ENCODE measurements at regions not wholly inside any gene's neighbourhood (a gene's known extent, or its start where the extent isn't known, plus 50 kb on each side); places are given as distances from the start of the nearest gene placed in this dataset.

- TF ChIP-seq CTCF (IDR thresholded peaks at IDR 0.05 in 2 of 3, conservative IDR thresholded peaks at IDR 0.05 in 1 of 3; ENCODE audit: insufficient read depth in 2 of 3, low read depth in 1 of 3, low read length in 3 of 3) (no peak), BRD4 (IDR thresholded peaks at IDR 0.05) (no peak), PATZ1 (CRISPR knock-in tag; IDR thresholded peaks at IDR 0.05; ENCODE audit: borderline replicate concordance) (no peak), SRSF3 (IDR thresholded peaks at IDR 0.05; ENCODE audit: insufficient read depth, low read length) (no peak), SREBF1 (IDR thresholded peaks at IDR 0.05; ENCODE audit: borderline replicate concordance, low read depth, low read length) (no peak), POLR2AphosphoS5 (IDR thresholded peaks at IDR 0.05; ENCODE audit: control insufficient read depth, insufficient read depth, low read depth, low read length) (no peak), NCOA6 (IDR thresholded peaks at IDR 0.05) (no peak), TCF7 (IDR thresholded peaks at IDR 0.05; ENCODE audit: borderline replicate concordance) (no peak), ELF1 (tag; IDR thresholded peaks at IDR 0.05) (no peak), ZZZ3 (IDR thresholded peaks at IDR 0.05) (no peak)
- TF ChIP-seq, protein P1, sequence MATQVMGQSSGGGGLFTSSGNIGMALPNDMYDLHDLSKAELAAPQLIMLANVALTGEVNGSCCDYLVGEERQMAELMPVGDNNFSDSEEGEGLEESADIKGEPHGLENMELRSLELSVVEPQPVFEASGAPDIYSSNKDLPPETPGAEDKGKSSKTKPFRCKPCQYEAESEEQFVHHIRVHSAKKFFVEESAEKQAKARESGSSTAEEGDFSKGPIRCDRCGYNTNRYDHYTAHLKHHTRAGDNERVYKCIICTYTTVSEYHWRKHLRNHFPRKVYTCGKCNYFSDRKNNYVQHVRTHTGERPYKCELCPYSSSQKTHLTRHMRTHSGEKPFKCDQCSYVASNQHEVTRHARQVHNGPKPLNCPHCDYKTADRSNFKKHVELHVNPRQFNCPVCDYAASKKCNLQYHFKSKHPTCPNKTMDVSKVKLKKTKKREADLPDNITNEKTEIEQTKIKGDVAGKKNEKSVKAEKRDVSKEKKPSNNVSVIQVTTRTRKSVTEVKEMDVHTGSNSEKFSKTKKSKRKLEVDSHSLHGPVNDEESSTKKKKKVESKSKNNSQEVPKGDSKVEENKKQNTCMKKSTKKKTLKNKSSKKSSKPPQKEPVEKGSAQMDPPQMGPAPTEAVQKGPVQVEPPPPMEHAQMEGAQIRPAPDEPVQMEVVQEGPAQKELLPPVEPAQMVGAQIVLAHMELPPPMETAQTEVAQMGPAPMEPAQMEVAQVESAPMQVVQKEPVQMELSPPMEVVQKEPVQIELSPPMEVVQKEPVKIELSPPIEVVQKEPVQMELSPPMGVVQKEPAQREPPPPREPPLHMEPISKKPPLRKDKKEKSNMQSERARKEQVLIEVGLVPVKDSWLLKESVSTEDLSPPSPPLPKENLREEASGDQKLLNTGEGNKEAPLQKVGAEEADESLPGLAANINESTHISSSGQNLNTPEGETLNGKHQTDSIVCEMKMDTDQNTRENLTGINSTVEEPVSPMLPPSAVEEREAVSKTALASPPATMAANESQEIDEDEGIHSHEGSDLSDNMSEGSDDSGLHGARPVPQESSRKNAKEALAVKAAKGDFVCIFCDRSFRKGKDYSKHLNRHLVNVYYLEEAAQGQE (IDR thresholded peaks at IDR 0.05; ENCODE audit: borderline replicate concordance): no peak
- TF ChIP-seq, protein P1 (CRISPR knock-in tag; IDR thresholded peaks at IDR 0.05; ENCODE audit: low read depth): no peak
- TF ChIP-seq, protein P2, sequence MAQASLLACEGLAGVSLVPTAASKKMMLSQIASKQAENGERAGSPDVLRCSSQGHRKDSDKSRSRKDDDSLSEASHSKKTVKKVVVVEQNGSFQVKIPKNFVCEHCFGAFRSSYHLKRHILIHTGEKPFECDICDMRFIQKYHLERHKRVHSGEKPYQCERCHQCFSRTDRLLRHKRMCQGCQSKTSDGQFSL (CRISPR knock-in tag; IDR thresholded peaks at IDR 0.05): no peak
- TF ChIP-seq, protein P2 (tag; IDR thresholded peaks at IDR 0.05): no peak
Observed at GRCh38 chr6:165186041-165186440, 123.4 kb downstream of the C6orf118 start.

All from K562 (cell line).